Stimulated activated naive CD4-positive, alpha-beta T cell (primary cell): ENCODE measurements at regions not wholly inside any gene's neighbourhood (a gene's known extent, or its start where the extent isn't known, plus 50 kb on each side); places are given as distances from the start of the nearest gene placed in this dataset.

Source experiments
- DNase-seq, 6 experiments: peaks; one replicate each; lab custom pipeline; 2025; lab: John Stamatoyannopoulos, UW

DNA sequence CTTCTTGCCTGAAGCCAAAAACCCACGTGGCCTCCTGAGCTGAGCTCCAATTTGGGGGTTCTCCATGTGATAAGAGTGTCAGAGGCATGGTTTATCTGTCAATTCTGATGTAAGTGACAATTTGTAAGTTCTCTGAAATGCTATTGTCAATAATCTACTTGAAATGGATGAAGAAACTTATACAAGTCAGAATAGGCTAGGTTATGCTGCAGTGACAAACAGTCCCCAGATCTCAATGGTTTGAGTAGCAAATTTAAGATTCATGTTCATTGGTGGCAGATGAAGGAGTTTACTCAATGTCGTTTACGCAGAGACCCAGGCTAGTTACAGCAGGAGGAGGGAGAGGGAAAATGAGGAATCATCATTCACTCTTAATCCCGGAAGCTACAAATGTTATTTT, 352.4 kb downstream of the KIF16B start:
- no peak for DNase-seq

DNA sequence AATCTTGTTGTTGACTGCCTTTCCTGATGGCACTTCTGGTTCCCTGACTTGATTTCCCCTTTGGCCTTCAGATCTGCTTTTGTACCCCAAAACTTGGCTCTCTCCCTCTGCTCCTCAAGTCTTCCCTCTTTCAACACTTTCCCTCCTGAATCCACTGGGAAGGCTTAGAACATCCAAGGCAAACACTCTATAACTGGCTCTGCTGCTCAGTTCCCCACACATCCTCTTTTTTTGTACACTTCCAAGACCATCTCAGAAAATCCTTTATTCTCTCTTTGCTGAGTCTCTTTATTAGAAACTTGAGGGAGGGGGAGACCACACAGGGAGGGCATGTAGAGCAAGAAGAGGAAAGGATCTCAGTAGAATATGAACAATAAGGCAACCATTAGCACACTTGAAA, 354.1 kb downstream of the KIF16B start:
- no peak for DNase-seq

DNA sequence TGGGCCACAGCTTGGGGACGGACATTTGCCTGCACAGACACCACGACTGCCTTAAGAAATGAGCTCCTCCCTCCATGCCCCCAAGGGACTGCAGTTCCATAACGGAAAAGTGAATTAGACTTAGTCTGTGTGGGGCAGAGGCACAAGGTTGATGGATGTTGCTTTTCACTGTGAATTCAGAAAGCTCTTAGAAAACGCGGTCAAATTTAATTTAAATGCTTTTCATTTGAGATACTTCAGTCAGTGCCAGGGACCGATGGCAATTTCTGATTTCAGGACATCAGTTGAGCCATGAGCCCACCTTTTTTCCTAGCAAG, 356.4 kb downstream of the KIF16B start:
- no peak for DNase-seq

DNA sequence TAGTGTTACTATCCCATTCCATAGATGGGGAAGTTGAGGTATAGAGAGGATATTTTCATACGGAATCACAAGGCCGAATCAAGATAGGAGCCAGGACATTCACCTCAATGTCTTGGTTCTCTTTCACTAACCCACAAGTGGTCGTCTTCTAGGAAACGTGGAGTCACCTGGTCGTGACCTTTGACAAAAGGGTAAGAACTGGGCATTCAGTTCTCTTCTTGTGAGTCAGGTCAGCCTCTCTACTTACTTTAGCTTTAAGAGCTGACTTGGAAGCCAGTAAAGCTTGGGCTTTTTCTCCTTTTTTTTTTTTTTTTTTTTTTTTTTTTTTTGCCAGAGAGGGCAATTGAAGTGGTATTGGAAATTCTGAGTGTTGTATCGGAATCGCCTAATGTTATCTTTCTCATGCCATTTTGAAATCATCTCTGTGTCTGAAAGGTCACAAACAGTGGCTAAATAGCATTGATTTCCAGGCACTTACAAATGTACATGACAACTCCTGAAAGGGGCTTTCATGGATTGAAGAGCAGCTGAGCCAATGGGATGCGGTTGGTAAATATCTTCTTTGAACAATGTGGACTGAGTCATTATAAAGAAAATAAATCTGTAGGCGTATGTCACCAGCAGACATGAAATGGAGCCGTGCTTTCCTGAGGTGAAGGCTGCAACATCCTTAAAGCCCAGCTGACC, 356.9 kb downstream of the KIF16B start:
- no peak for DNase-seq

DNA sequence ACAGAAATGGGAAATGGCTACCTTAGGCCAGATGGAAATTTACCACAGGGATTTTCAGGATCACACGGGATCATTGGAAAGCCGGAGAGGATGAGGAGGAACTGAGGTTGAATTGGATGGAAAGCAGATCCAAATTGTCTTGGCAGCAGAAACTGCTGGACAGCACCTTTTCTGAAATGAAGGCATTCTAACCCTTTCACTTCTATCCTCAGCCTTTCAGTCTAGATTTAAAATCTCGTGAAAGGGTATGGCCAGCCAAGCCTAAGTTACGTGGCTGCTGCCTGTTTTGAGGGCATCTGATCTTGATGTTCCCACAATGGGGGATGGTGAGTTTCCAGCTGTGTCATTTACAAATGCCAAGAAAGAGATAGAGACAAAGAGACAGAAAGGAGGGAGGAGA, 358.2 kb downstream of the KIF16B start:
- no peak for DNase-seq

DNA sequence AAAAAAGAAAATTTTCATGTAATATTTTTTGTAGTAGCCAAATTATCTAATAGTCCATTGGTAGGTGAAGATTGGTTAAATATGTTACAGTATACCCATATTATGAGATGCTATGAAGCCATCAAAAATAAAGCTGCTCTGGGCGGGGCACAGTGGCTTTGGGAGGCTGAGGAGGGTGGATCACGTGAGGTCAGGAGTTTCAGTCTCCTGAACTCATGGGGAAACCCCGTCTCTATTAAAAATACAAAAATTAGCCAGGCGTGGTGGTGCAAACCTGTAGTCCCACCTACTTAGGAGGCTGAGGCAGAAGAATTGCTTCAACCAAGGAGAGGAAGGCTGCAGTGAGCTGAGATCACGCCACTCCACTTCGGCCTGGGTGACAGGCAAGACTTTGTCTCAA, 360.5 kb downstream of the KIF16B start:
- DNase-seq, result no peak

DNA sequence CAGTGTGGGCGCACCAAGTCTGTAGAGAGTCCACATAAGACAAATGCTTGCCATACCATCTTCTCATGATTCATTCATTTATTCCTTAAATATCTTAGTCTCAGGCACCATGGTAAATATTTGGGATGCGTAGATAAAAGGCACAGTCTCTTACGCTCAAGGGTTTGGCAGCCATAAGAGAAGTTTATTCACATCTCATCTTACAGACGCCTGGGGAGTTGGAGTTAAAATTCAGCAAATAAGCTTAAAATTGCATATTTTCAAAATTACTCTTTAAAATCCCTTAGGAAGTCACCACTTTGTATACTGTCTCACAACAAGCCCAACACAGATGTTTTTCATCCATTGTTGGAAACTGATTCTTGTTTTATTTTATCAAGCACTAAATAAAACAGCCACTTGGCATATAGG, 363.3 kb downstream of the KIF16B start:
- no peak for DNase-seq

DNA sequence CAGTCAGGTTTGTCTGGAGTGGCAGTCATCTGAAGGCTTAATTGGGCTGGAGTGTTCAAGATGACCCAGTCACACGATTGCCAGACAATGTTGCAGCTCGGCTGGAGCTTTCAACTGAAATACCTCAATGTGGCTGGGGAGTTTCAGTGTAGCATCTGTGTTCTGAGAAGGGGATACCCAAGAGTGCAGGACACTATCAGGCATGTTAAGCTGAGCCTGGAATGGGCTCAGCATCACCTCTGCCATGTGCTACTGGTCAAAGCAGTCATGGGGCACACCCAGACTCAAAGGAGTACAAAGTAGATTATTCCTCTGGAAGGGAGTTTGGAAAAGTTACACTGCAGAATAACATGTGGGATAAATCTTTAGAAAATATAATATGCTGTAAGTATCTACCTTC, 363.9 kb downstream of the KIF16B start:
- no peak for DNase-seq

DNA sequence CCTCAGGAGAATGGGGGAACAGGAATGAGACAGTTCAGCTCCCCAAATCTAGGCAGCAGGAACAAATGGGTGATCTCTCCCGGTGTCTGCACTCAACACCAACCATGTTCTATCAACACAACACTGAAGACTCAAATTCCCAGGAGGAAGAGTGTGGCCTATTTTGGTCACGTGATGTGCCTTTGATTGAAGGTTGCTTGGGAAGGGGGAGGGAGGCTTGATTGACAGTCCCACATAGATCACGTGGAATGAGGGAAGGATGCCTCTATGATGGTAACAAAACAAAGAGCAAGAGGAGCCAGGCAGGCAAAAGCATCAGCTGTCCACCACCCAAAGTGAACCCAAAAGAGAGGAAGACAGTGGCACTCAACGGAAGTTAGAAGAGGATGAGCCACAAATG, 364.8 kb downstream of the KIF16B start:
- no peak for DNase-seq

DNA sequence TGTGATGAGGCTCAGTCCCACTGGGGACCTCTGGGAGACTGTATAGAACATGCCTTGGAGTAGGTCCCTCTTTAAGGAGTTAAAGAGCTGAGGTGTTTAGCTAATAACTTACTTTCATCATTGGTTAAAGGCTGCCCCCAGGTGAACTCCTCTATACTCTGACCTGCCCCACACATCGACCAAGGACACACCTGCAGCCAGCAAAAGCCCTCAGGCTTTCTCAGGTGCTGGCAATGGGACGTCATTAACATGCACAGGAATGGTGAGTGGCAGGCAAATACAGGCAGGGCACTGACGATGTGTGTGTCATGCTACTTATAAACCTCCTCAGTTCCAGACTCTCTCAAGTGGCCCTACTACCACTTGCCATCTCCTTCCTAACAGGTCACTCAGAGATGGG, 366.4 kb downstream of the KIF16B start:
- no peak for DNase-seq

DNA sequence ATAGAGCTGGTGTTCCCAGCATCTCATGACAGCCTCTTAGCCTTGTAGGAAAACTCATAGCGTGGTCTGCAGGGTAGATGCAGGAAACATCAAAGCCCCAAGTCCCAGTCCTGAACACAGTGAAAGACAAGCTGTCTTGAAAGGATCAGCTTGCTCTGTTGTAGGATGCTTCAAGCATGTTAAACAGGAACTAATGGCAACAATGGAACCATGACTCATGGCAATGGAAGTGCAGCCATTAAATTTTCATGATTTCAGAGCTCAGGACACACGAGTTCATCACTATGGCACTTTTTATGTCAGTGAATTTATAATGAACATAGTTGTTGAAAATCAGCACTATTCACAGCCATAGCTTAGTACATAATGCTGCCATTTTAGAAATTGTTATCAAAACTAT, 367.7 kb downstream of the KIF16B start:
- DNase-seq, result no peak

DNA sequence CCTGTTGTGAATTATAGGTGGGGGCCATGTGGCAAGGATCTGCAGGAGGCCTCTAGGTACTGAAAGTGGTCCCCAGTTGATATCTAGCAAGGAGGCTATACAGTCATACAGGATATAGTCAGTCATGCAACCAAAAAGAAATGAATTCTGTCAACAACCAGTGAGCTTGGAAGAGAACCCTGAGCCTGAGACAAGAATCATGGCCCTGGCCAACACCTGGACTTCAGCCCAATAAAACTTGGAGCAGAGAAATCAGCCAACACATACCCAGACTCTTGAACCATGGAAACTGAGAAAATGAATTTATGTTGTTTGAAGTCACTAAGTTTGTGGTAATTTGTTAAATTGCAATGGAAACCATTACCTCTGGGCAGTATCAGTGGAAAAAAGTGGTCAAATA, 370.2 kb downstream of the KIF16B start:
- no peak for DNase-seq

DNA sequence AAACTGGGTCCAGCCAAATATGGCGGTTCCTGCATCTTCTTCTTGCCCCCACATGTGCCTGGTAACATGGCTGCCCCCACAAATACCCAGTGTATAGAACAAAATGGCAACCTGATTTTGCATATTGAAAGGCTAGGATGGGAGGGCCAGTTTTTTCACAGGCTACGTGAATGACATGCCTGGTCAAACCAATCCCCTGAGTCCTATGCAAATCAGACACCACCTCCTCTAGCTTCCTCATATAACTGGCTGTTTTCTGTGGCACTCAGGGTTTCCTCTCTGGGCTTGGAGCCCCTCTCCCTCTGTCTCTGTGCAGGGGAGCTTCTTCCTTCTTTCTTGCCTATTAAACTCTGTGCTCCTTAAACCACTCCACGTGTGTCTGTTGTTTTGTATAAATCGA, 372.1 kb downstream of the KIF16B start:
- DNase-seq, result no peak

DNA sequence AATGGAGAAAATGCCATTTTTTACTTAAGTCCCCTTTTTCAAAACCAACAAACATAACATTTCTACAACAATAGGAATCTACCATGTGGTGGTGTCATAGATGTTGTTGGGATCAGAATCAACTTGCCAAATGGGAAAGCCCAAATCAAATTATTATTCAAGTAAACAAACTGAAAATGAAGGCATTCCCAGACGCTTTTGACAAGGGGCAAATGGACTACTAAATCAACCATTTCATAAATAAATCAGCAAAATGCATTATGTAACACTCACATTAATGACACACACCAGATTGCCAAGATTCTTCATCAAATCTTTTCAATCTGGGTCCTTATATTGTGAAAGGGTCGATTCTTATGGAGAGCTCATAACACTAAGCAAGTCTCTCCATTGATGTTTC, 375.6 kb downstream of the KIF16B start:
- DNase-seq, result no peak

DNA sequence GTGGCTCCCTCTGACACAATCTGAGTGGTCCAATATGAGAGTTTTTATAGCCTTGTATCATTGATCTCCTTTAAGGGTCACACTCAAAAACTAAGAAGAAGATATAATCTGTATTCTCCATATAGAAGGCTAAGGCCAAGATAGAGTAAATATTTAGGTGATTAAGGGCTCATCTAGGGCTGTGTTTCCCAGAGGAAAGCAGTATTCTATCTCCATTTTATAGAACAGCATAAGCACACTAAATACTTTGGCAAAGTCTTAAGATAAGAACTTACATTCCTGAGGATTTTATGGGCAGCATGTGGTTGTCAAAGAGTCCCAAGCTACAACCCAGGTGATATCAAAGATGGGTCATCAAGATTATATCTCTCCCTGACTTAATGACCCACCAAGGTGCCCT, 377.6 kb downstream of the KIF16B start:
- no peak for DNase-seq

DNA sequence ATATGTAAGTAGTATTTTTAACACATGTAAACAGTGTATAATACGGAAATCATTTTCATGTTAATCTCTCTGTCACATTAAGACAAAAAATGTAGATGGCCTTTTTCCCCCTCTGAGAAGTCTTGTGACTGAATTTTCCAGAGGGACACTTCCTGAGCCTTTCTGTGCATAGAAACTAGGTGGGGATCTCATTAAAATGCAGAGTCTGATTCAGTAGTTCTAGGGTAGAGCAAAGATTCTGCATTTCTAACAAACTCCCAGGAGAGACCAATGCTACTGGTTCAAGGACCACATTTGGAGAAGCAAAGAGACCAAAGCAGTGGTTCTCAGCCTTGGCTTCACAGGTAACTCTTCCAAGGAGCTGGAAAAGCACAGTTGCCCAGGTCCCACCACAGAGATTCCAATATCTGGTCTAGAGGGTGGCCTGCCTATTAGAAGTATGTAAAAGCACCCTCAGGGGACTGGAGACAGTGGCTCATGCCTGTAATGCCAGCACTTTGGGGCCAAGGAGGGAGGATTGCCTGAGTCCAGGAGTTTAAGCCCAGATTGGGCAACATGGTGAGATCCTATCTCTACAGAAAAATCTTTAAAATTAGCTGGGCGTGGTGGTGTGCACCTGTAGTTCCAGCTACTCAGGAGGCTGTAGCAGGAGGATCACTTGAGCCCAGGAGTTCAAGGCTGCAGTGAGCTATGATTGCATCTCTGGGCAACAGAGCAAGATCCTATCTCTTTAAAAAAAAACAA, 378.5 kb downstream of the KIF16B start:
- DNase-seq, result no peak

DNA sequence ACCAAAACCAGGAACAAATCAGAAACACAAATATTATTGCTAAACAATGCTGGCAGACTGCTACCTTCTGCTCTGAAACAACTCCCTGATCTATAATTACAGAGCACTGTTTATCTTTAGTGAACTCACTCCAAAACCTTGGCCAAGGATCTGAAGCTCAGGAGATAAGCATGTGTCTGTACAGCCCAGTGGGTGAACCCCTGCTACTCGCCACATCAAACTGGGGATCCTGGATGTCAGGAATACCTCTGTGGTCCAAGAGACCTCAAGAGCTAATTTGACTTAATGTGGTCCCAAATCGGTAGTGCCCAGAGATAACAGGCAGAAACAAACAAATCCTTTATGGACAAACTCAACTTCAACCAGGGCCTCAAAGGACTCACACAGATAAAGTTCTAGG, 381.8 kb downstream of the KIF16B start:
- no peak for DNase-seq

DNA sequence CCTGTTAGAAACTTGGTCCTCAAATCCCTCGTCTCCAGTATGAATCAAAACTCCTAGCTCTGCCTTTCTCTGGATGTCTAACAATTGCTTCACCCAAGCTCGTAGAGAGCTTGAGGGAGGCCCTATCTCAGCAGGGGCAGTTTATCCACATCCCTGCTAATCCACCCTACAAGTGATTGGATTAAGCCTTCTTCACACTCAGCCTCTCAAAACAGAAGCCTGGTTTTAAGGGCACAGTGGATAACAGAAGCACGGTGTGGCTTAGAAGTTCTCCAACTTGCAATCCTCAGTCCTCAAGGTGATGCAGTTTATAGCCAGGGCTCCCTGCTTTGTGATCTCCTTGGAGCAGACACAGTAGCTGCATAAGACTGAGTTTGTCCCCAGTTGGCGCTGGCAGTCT, 383.9 kb downstream of the KIF16B start:
- DNase-seq, result no peak

DNA sequence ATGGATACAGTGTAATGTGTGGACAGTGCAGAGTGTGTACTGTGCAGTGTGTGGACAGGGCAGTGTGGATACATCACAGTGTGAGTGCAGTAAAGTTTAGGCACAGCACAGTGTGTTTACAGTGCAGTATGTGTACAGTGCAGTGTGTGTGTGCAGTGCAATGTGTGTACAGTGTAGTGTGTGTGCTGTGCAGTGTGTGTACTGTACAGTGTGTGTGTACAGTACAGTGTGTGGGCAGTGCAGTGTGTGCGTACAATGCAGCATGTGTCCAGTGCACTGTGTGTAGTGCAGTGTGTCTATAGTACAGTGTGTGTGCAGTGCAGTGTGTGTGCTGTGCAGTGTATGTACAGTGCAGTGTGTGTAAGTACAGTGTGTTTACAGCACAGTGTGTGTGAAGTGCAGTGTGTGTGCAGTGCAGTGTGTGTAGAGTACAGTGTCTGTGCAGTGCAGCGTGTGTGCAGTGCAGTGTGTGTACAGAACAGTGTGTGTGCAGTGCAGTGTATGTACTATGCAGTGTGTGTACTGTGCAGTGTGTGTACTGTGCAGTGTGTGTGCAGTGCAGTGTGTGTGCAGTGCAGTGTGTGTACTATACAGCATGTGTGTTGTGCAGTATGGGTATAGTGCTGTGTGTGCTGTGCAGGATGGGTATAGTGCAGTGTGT, 385.2 kb downstream of the KIF16B start:
- DNase-seq, result no peak

DNA sequence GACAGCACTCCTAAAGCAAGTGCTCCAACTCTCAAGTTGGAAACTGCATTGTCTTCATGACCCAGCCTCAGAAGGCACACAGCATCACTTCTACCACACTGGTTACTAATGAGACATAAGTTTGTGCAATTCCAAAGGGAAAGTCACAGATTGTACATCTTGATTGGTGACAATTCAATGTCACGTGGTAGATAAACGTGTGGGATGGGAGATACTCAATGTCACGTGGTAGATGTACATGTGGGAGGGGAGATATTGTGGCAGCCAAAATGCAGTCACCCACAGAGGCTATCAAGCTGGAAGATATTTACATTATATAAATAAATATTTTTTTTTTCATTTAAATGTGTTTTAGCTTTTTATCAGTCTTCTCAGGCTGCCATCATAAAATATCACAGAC, 393.3 kb downstream of the KIF16B start:
- DNase-seq, result no peak

DNA sequence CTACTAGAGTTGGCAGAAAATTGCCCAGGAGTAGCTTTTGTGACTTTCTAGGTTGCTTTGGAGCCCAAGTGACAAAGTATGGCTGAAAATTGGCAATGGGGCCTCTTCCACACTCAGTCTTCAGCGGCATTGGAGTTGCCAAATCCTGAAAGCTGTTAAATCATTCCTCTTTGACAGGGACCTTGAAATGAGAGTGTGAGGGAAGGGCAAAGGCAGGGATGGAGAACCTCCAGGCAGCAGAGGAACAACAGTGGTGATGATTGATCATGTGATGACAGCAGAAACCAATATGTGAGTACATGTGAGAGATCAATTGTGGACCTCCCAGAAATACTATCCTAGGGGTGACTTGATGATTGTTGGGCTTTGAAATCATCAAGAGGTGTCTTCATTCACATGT, 393.9 kb downstream of the KIF16B start:
- no peak for DNase-seq

DNA sequence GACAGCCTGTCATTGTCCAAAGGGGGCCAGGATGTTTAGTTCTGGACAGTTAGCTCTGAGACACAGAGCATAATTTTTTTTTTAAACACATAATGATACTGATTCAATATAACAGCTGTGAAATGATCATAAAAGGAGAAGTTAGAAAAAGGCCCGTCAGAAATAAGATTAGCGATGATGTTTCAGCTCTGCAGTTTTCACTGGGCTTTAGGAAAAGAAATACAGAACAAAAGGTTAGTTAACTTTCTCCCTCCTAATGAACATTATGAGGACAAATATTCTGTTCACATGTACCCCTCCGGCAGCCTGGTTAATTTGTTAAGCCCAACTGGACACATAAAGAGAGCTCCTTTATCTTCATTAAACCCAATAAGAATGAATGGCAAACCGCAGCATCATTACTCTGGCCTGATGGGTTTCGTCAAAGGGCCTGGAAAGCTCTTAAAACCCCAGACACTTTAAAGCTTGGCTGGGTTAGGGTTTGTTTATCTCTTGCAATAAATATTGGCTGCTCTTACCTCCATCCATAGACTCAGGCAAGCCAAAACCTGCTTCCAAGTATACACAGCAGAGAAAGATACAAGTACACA, 394.6 kb downstream of the KIF16B start:
- no peak for DNase-seq

DNA sequence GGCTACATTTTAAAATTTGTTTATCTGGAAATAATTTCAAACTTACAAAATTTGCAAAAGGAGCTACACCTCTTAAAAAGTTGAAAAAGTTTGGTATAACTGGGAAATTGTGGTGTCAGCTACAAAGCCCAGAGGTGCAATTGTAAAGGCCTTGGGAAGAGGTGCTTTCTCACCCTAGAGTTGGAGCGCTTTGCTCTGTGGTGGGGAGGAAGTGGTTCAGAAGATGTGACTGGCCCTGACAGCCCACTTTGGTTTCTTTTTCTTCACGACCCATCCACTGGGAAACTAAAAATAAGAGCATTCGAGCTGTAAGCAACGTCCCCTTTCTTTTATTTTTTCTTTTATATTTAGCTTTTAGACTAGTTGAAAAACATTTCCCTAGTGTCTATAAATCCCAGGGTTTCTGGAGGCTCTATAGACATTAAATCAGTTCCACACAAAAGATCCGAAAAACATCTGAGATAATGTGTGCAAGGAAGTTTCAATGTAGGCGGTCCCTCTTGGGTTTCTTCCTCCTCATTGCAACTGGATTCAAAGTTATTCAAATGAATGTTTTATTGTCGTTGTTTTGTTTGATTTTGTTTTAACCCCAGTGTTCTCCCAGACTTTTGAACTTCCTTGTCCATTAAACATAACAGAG, 397.8 kb downstream of the KIF16B start:
- no peak for DNase-seq
